Kidney glomerular epithelial cell (primary cell): ENCODE measurements at regions not wholly inside any gene's neighbourhood (a gene's known extent, or its start where the extent isn't known, plus 50 kb on each side); places are given as distances from the start of the nearest gene placed in this dataset.
"Not testable (repeated sequence)": the region's sequence is repeated elsewhere in the genome, so short reads cannot be mapped to it uniquely, and the experiment has no call there.

Experiments
- DNase-seq: peaks from one replicate; lab custom pipeline; 2025; lab: John Stamatoyannopoulos, UW

DNA sequence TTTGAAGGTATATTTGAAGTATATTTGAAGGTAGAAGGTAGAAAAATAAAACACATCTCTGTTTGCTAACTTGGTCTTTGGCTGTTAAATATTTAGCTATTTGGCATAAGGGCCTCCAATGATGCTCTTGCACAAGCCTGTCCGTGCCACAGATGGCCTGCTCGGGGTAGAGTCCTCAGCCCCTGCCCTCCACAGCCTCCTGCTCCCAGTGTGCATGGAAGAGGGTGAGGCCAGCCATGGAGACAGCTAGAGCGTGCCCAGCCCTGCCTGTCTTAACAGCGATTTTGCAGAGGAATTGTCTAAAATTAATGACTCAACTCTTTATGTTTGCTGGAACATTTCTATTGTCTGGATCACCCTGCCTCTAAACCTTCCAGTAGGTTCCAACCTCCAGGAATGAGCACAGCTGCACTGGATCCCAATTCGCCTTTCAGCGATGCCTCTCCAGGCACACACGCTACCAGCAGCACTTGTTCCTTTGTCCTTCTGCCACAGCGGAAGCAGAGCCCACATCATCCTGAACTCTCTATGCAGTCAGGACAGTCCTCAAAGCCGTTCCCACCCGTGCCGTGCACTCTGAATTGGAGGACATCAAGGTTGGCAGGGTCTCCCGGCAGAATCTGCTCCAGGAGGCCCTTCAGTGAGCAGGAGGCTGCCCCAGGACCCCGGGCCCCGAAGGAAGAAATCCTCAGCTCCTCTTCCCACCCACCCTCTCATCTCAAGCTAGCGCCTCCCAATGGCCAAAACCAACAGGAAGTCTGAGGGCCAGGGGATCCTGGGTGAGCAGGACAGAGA is 254.0 kb upstream of the IRX1 start:
- no peak for DNase-seq

- no peak for DNase-seq
Measured at GRCh38 chr5:3340471-3340870, 255.2 kb upstream of the IRX1 start.

- no peak for DNase-seq
Measured at GRCh38 chr5:3339798-3340115, 255.9 kb upstream of the IRX1 start.

DNA sequence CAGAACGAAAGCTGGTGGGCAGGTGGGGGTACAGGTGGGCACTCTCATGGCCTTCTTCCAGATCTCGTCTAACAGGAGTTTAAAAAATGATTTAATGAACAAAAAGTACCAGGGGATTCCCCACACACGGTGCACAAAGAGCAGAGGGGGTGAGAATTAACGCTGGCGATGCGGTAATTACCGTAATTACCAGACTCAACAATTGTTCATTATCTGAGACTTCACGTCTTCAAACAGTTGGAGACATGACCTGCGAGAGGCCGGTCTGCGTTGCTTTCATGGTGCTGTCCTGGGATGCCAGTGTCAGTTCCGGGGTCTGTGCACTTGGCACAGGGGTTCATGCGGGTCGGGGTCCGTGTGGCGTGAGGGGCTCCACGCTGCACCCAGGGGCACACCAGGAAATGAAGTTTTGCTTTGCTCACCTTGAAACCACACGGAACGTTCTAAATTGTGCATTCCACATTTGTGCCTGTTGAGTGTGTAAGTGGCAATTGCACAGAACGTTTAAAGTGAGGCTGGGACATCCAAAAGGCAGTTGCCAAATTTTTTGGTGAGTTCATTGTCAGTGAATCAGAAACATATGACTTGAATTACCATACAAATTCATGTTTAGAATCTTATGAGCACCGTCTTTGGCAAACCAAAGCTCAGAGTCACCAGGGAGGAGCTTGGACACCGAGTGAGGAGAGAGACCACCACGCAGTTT is 256.4 kb upstream of the IRX1 start:
- DNase-seq: no peak

DNA sequence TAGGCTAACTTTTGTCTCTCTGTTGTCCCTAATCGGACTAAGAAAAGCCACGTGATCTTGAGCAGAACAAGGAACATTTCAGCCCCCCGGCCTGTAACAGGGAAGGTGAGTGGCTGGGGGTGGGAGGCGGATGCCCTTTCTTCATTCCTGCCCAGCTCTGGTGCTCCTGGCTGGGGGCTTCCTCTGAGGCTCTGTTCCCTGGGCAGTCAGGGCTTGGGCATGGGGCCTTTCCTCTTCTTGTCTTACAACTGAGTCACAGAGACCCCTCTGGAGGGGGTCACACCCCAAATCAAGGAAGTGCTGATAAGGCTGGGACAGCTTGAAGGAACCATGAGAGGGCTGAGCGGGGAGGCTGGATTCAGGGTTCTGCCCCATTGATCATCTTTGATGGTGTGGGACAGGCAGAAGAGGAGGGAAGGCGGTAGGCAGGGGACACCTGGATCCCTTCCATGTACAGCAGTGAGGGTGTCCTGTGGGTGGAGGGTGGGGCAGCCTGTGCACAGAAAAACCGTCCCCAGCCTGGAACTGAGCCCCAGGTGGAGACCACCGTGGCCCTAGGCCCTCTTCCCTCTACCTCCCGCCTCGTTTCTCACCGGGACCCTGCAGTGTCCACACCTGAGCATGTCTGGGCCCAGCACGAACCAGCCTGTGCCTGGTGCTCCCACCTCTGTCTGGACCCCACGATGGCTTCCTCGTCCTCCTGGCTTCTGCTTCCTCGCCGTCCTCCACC is 257.7 kb upstream of the IRX1 start:
- DNase-seq: no peak

GRCh38 chr5:3336666-3337065 is 259.0 kb upstream of the IRX1 start:
- DNase-seq: no peak

DNA sequence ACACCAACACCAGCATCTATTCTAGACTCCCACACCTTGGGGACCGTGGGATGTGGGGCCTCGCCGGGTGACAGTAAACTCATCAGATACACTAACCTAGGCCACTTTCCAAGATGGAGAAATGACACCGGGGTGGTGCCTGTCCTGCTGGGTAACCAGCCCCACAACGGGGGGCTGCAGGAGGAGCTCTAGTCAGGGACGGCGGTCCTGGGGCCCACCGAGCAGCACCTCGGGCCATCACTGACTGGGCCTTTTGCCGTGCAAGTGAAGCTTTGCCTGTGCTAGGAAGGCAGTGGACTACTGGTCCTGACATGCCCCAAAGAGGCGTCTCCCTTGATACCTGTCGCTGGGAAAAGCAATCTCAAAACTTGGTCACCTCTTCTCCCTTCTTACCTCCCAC is 260.3 kb upstream of the IRX1 start:
- no peak for DNase-seq

GRCh38 chr5:3333836-3334235 is 261.8 kb upstream of the IRX1 start:
- DNase-seq: no peak

DNA sequence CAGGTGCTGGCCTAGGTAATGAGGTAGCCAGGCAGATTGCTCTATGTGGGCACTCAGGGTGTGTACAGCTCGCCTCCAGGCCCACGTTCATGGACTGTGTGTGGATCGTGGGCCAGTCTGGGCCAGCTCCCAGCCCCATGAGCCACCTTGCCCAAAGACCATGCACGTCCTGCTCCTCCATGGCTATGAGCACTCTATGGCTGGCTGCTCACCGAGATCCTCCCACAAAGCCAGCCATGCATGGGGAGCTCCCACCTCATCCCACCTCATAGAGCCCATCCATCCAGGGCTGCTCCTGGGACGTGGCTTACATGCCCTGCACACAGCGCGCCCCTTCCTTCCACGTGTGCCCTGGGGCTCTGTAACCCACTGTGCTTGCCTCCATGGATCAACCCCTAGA is 262.5 kb upstream of the IRX1 start:
- no peak for DNase-seq

GRCh38 chr5:3331819-3332218 is 263.8 kb upstream of the IRX1 start:
- DNase-seq: no peak

- DNase-seq: no peak
Measured at GRCh38 chr5:3330442-3330841, 265.2 kb upstream of the IRX1 start.

DNA sequence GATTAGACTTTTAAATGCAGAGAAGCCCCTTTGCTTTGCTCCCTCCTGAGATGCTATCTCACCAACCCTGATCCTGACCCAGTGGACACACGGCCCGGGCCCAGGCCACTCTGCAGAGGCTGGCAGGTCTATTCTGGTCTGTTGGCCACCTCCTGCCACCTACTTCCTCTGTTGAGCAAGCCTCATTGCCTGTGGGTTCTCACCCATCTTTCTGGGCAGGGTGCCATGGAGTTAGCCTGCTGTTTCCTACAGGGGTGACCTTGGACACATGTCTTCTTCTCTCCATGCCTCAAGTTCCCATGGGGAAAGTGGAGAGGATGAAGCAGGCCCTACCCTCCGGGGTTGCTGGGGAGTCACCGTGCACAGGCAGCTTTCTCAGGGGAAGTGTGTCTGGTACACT is 266.2 kb upstream of the IRX1 start:
- no peak for DNase-seq

GRCh38 chr5:3326841-3327232 is 268.8 kb upstream of the IRX1 start:
- no peak for DNase-seq

DNA sequence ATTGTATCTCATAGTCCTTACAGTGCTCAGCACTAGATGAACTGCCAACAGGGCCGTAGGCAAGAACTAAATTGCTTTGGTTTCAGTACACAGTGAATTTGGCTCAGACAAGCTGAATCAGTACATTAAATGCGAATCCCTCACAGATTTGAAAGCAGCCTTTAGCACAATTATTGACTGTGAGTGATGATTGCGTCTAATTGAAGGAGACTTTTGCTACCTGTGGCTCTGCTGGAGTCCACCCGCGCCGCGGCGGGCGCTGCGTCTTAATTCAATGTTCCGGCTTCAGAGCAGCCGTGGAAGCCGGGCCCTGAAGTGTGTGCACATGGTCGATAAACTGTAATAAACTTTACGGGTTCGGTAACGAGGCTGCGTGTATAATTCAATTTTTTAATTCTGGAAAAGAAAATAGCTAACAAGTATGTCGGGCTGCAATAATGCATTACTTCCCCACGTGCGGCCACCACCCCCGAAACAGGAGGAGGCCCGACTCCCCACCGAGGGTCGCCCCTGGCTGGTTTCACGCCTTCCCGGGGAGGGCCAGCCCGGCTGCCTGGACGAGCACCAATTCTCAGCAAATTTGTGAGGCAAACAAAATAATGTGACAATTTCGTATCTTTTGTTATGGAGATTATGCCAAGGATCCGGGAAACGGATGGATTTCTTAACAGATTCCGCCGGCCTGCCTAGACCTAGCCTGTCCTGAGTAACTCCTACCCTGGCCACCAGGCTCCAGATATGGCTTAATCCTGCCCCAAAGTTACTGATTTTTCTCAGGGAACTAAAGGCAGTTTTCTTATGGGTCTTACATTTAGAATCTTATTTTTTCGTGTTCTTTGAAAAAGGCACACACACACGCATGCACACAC is 269.4 kb upstream of the IRX1 start:
- DNase-seq: no peak

DNA sequence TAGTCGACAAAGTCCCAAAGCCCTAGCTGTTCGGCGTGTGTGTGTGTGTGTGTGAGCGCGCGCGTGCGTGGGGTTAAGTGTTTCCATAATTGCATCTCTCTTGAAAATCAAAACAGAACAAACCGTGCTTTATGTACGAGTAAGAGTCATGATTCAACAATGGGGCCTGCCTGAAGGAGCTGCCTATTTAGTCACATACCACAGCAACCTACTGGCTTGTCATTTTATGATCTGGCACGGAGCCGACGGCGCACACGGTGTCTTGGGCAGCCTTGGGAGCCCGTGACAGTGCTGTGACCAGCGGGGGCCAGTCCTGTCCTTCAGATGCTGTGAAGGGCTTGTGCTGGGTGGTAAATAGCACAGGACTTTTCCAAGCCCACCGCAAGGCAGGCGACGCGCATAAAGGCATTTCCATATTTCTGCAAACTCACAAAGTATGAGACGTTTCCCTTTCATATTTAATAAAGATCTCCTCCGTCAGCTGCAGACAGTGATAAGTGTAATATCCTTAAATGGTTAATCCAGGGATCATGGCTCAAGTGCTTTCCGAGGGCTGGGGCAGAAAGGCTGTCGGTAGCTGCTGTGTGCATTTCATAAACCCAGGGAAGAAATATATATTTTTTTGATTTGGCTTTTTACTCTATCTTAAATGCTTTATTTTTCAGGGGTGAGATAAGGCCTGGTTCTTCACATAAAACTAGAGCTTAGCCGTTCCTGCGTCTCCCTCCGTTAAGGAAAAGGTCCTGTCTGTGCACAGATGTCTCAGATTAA is 270.2 kb upstream of the IRX1 start:
- no peak for DNase-seq

GRCh38 chr5:3324421-3325101 is 271.1 kb upstream of the IRX1 start:
- no peak for DNase-seq

- DNase-seq: not testable (repeated sequence)
Measured at GRCh38 chr5:3323966-3324365, 271.7 kb upstream of the IRX1 start.

DNA sequence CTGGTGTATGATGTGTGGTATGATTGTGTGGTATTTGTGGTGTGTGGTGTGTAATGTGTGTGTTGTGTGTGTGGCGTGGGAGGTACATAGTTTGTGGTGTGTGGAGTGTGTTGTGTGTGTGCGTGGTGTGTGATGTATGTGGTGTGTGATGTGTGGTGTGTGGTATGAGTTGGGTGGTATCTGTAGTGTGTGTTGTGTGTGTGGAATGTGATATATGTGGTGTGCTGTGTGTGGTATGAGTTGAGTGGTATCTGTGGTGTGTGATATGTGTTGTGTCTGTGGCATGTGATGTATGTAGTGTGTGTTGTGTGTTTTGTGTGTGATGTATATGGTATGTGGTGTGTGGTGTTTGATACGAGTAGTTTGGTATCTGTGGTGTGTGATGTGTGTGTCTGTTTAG is 272.5 kb upstream of the IRX1 start:
- DNase-seq: no peak

GRCh38 chr5:3322642-3323041 is 273.0 kb upstream of the IRX1 start:
- DNase-seq: no peak

GRCh38 chr5:3321923-3322322 is 273.7 kb upstream of the IRX1 start:
- DNase-seq: no peak
